GM18858 (cell line): ENCODE measurements at regions not wholly inside any gene's neighbourhood (a gene's known extent, or its start where the extent isn't known, plus 50 kb on each side); places are given as distances from the start of the nearest gene placed in this dataset.

Experiments used
- ATAC-seq: cut with Tn5 transposase; IDR thresholded peaks from one replicate; pipeline ENCODE4 v1.9.1; 2021; ENCODE audit not compliant: unreplicated experiment

DNA sequence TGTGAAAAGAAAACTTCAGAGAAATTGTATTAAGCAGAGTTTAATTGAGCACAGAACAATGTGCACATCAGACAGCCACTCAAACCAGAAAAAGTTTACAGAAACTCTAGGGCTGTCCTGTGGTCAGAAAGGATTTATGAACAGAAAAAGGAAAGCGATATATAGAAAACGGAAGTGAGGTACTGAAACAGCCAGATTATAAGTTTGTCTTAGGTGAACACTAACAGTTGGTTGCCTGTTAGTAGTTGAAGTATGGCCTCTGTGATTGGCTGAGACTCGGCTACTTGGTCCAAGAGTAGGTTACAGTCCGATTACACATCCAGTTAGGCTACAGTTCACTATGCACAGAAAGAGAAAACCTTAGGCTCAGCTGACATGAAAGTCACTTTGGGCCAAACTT lies 1232.5 kb upstream of the RAG2 start:
- ATAC-seq = no peak

DNA sequence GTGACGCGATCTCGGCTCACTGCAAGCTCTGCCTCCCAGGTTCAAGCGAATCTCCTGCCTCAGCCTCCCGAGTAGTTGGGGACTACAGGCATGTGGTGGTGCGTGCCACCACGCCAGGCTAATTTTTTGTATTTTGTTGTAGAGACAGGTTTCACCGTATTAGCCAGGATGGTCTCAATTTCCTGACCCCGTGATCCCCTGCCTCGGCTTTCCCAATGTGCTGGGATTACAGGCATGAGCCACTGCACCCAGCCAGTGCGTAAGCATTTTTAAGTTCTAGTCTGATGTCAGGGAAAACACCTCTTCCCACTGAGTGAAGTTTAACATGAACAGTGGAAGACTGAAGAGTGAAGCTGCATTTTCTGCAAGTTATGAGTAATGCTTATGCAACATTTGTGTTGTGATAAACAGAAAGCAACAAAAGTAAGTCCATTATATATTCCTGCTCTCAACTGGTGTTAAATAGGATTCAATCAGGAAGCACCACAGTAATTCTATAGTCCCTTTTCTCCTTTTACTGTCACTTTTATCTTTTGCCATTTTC lies 1219.8 kb upstream of the RAG2 start:
- no peak for ATAC-seq

DNA sequence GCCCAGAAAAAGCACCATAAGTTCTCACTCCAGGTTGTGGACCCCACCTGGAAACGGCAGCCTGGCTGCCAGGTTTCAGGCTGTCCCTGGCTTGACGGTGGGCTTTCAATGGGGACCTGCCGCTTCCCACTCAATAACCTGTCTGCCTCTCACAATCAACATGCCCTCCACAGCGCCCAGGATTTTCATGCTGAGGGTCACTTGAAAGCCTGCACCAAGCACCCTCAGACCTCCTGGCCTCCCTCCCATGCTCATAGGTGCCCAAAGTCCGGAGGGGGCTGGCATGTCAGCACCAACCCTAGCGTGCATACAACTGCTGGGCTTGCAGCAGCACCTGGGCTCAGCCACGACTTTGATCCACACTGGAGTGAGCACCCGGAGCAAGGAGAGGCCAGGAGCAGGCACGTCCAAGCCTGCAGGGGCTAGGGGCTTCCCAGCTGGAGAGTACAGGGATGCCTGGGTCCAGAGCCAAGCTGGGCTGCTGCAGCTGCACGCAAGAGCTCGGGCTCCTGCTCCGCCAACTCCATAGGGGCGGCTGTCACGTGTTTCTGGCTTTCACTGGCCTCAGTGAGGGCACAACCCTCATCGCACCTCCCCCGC lies 1214.3 kb upstream of the RAG2 start:
- no peak for ATAC-seq

DNA sequence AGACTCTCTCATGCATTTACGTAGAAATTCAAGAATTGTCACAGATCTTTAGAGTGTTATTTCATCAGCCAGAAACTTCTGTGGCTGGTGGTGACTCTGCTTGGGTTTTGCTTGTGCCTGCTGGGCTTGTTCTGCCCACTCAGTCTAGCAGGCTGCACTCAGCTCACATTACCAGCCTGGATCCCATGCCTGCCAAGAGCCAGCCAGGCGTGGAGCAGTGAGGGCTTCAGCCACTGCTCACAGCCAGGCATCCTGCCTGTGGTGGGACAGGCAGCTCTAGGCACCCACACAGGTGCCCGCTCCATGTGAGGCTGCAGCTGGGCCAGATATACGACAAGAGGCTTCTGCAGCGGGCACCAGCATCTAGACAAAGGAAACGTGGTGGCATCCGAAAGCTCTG lies 1213.3 kb upstream of the RAG2 start:
- ATAC-seq = no peak

DNA sequence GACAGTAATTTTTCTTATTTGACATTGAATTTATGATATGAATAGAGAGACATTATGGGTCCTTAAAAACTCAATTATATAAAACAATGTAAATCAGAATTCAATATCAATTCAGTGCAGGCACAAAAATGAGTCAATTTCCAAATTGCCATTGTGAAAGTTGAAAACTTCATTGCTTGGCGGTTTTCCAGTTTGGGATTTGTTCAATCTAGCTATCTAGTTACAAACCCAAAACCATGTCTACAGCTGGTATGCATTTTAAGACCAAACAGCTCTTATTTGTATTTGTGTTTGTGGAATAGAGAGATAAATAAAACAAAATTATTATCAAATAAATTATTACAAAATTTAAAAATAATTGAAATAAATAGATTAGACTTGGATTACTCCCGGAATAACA lies 1206.6 kb upstream of the RAG2 start:
- ATAC-seq = no peak

DNA sequence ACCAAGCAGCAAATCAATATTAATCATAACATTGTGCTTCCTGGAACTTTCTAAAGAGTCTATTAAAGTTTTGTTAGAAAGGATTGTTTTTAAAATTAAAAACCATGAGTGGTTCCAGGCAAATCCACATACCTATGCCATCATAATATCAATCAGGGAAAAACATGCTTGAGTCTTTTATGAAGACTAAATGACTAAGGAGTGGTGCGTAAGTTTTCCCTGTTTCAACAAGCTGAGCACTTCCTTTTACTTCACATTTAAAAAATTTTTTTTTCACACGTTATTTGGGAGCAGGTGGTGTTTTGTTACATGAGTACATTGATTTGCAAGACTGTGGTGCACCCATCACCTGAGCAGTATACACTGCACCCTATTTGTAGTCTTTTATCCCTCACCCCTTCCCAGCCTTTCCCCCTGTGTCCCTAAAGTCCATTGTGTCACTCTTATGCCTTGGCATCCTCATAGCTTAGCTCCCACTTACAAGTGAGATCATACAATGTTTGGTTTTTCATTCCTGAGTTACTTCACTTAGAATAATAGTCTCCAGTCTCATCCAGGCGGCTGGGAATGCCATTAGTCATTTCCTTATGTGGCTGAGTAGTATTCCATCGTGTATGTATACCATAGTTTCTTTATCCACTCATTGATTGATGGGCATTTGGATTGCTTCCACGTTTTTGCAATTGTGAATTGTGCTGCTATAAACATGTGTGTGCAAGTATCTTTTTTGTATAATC lies 1190.3 kb upstream of the RAG2 start:
- ATAC-seq = no peak

DNA sequence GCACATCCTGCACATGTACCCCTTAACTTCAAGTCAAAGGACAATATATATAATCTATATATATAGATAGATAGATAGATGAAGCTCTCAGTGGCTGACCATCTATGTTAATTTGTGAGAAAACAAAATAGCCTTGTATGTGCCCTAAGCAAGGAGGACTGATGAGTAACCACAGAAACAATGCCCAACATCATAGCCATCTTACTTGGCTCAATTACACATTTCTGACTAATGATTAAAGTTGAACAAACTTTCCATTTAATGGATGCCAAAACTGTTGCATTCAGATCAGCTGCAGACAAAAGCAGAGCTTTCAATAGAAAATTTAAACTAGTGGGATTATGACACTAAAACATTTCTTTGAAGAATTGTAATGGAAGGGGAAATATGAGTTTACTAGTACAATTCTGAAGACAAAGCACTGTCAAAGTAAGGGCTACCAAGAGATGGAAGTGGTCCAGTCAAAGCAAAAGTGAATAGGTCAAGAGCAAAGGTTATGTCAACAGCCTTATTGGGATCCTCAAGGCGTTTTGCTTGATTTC lies 1188.2 kb upstream of the RAG2 start:
- ATAC-seq = no peak

DNA sequence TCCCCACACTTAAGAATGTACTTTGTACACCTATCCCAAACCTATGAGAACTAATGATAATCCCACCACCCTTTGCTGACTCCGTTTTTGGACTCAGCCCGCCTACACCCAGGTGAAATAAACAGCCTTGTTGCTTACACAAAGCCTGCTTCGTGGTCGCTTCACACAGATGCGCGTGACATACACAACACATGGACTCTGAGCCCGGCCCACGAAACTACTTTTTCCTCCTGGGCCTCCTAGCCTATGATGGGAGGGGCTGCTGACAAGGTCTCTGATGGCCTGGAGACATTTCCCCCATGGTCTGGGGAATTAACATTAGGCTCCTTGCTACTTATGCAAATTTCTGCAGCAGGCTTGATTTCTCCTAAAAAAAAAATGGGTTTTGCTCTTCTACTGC lies 1176.4 kb upstream of the RAG2 start:
- ATAC-seq = no peak

DNA sequence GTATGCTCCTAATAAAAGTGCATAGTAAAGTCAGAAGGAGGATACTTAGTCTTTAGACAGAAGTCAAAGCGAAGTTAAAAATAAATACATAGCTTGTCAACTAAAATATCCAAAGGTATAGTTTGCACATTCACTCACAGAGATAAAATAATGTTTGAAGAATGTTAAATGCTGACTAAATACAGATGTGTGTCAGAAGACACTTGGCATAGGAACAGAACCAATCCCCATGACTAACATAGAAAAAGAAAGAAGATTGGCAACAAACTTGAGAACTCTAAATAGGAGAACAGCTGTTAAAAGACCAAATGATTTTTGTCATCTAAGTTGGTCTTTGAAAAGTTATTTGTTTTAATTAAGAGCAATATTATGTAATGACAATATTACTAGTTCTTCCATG lies 1172.1 kb upstream of the RAG2 start:
- ATAC-seq = no peak

DNA sequence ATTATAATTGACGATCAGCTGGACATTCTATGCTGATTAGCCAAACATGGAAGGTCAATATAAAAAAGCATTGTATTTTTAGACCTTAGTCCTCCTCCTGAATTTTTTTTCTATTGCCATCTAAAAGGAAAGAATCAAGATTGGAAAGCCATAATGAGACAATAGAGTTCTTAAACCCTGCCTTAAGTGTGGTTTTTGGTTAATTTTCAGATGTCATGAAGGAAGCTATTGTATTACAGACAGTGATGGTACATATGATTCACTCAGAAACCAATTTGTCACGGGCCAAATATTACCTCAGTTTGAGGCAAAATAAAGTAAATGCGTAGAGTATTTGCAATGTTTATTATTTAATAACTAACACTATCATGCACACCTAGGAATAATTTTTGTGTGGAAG lies 1164.0 kb upstream of the RAG2 start:
- ATAC-seq = no peak

DNA sequence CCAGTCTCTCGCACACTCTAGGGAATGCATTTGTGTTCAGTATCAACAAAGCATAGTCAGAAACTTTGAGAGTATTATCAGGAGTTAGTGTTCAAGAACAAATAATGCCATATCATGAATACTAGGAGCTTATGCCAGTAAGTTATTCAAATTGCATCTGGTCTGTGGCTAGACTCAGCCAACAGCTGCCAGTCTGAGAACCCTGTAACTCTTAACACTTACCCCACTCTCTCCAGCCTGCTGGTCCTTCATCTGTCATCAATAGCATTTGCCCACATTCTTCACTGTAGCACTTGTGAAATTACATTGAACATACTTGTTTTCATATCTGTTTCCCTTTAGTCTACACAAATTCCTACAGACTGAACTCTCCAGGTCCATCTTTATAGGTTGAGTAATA lies 1157.5 kb upstream of the RAG2 start:
- ATAC-seq = no peak

DNA sequence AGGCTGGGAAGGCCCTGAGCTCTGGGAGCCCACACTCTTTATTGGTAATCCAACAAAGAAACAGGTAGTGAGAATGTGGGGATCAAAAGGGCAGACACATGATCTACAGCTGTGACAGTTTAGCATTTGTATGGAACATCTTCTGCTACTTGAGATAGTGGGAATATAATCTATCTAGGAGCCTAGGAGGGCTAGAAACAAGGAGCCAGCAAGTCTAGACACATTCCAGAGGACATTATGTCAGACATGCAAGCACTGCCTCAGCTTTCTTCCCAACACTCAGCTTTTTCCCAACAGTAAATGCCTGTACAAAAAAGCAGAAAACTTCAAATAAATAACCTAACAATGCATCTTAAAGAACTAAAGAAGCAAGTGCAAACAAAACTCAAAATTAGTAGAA lies 1150.6 kb upstream of the RAG2 start:
- ATAC-seq = no peak

DNA sequence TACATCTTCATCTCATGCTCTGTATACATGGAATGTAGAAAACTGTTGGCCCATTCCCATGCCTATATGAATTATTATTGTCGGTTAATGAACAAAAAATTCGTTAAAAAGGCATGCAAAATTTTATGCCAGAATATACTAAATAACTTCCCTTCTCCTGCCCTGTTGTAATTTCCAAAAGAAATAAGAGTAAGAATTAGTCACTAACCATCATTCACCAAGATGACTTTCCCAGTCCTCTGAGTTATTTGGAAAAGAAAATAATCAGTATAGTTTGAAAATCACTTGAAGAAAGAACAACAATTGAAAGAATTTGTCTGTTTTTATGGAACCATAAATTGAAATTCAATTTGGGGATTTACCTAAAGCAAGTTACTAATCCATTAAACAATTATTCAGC lies 1149.1 kb upstream of the RAG2 start:
- no peak for ATAC-seq

DNA sequence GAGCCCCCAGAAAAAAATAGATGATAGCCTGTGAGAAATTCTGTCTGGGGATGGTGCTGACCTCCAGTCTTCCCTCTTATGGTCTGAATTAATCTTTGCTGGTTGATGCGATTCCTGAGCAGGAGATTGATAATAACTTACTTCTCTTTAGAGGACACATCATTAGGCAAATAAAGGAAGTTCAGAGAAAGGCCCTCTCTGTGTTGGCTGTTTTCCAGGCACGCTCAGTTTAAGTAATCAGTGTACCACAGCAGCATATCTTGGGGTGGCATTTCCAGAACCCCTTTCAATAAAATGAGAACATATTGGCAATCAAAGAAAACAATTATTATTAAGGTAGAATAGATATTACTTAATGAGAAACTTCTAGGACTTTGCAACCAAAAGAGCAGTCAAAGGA lies 1129.3 kb upstream of the RAG2 start:
- ATAC-seq = no peak

DNA sequence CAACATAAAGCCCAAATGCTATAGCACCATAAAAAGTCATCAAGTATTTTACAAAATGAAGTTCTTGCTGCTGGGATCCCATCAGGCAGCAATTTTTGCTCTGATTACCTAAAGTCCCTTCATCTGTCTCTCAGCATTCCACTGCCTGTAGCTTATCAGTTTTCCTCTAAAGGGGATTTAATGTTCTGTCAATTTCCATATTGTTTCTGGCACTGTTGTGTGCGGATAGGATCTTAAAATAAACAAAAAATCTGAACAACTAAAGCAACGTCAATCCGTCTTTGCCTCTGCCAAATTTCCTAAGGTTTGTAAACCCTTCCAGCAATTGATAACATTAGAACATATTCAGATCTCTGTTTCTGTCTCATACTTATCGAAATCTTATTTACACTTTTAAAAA lies 1126.3 kb upstream of the RAG2 start:
- no peak for ATAC-seq

DNA sequence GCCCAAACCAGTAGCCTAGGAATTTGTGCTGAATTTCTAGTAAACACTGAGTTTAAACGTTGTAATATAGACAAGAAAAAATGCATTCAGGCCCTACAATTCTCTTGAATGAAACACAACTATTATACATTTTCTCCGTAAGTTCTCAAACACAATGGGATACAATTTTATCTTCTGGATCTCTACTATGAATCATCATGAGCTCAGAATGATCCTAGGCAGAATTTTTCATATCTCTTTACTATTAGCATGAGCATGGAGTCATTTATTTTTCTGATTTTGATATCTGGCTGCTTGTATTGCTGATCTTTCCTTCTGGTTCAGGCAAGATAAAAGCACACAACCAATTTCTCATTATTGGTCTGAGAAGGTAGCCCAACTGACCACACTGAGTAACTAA lies 1123.4 kb upstream of the RAG2 start:
- no peak for ATAC-seq

DNA sequence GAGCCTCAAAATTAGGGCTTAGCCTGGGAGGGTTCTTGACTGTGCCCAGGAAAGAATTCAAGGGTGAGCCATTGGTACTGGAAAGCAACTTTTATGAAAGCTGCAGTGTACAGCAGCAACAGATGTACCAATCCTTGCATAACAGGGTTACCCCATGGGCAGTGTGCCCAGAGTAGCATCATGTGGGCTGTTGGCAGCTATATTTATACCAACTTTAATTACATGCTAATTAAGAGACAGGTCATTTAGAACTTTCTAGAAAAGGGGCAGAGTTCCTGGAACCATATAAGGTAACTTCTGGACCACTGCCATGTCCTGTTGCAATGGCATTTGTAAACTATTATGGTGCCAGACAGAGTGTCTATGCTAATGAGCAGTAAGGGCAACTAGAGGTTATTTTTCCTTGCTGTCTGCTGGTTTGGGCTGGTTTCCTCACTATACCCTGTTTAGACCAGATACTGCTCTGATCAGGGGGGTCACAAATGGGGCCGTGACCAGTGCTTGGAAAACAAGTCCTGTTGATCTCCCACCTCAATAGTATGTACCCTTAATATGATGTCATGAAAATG lies 1120.5 kb upstream of the RAG2 start:
- ATAC-seq = no peak

DNA sequence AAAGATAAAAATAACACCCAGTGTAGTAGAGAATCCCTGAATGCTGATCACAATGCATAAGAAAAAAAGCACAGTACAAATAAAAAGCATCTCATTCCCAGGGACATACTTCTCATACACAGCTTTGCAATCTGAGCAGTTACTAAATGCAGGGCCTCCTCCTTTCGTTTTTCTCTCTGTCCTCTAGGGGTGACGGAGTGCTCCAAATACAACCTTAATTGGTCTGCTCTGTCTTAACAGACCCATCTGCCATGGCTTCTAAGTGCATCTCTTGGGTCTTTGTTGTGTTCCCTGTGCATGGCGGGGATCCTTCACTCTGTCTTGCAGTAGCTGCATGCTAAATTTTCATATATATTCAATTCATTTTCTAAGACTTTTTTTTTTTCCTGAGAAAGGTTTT lies 1114.2 kb upstream of the RAG2 start:
- ATAC-seq = no peak

DNA sequence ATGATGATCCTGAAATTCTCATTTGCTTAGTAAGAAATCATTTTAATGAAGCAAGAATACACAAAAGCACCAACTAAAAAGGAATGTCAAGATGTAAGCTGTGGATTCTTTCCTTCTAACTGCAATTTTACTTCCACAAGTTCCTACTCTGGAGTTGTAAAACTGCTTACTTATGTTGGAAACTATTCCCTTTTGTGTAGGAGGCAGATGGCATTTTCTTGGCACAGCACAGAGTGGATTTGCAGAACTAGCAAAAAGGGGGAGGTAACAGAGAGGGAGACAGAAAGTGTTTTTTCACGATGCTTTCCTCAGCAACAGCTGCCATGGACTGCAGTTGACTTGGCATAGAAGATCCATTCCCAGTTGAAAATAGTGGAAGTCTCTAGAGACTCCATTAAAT lies 1112.0 kb upstream of the RAG2 start:
- ATAC-seq = no peak

DNA sequence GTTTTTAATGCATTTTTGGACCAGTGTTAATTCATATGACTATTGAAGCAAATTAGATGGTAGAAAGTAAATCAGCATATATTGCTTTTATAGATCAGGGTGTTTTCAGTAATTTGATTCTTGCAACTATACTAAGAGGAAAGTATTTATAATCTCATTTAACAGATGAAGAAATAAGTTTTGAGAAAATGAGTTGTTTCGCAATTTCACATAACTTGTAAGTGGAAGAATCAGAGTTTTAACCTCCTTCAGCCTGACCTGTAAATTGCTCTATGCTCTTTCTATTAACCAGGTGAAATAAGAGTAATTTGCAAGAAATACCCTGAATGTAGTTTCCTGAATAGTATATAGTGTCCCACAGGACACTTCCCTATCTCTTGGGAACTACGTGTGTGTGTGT lies 1106.8 kb upstream of the RAG2 start:
- ATAC-seq = no peak

DNA sequence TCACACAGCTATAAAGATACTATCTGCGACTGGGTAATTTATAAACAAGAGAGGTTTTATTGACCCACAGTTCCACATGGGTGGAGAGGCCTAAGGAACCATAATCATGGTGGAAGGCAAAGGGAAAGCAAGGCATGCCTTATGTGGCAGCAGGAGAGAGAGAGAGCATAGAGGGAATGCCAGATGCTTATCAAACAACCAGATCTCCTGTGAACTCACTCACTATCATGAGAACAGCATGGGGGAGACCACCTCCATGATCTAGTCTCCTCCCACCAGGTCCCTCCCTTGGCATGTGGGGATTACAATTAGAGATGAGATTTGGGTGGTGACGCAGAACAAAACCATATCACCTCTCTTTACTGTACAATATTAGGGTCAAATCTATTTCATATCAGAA lies 1101.6 kb upstream of the RAG2 start:
- ATAC-seq = no peak

DNA sequence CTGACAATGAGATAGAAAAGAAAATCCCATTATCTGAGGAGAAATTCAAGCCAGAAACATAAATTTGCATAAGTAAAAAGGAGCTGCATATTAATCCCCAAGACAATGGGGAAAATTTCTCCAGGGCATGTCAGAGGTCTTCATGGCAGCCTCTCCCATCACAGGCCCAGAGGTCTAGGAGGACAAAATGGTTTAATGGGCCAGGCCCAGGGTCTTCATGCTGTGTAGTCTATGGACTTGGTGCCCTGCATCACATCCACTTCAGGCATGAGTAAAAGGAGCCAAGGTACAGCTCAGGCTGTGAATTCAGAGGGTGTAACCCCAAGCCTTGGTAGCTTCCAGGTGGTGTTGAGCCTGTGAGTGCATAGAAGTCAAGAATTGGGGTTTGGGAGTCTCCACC lies 1097.2 kb upstream of the RAG2 start:
- ATAC-seq = no peak
